Activated T-cell treated with anti-CD3 and anti-CD28 coated beads, Interleukin-2, amount 50 U/mL, for 48 hours (primary cell): ENCODE measurements at regions not wholly inside any gene's neighbourhood (a gene's known extent, or its start where the extent isn't known, plus 50 kb on each side); places are given as distances from the start of the nearest gene placed in this dataset.

Source experiments
- DNase-seq, 2 experiments: peaks; one replicate each; pipeline ENCODE4 v3.0.0-alpha.2; 2020

DNA sequence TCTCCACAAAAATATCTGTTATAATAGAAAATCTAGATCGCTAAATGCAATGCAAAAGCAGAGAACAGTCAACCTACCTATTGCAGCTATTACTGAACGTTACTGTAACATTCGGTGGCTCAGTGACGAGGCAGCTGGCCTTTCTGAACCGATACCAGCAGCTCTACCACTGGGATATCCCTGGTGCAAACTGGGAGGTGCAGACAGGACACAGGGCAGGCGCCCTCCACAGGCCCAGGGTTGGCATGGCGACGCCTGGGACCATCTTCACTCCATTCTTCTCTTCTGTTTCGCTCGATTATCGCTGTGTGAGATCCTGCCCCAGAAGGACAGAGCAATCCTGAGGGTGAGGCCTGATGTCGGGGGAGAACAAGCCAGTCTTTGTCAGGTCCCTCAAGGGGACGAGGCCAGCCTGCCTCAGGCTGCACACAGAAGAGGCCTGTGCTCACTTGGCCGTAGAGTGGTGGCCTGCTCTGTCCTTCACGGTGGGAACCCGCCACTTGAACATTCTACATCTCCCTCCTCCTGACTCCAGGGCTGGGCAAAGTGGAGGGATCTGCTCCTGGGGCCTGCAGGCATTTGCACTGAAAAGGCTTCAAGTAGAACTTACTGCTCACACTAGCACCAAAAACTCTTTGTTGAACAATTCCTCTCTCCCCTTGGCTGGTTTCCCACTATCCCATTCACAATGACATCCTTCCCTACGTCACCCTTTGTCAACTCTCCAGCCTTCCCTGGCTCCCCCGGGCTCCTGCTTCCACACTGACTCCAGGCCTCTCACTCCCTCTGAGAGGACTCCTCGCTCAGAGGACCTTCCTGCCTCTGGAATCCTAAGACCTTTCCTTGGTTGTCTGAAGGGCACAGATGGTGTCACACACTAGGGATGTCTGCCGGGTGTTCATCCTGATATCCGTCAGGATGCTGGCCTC, 49.7 kb downstream of the CYRIA start:
- DNase-seq = no peak

DNA sequence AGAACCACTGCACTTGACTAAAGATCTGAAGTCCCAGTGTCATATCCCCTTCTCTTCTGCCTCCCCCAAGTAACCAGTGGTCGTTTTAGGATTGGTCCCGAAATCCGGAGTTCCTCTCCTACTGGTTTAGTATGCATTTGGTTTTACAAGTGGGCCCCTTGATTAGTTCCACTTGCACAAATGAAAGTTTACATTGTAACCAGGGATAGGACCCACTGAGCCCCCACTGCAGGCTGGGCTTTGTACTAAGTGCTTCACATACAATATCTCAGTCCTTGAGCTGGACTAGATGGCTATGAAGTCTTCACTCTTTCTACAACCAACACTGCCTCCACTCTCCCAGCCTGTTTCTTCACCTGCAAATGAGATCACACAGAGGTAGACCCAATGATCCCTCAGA, 50.4 kb downstream of the CYRIA start:
- DNase-seq = no peak

DNA sequence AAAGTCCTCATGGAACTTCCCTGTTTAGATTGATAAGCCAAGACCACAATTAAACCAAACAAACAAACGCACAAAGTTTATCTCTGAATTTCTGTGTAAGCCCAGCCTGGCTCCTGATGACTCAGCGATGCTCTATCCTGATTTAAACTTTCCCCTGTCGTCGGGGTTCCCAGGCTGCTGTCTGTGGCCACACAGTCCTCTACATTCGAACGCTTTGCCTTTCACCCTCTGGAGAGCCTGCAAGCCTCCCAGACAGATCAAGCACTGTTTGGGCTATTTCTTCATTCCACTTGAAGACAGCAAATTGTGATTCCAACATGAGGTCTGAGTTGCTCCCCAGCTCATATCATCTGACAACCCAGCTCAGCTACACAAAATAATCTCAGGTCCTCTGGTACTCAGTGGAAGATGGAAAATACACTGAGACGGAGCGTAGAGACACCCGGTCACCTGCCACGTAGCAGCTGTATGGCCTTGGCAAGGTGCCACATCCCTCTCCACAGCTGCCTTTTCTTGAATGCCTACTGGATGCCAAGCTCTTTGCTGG, 51.2 kb downstream of the CYRIA start:
- no peak for DNase-seq

DNA sequence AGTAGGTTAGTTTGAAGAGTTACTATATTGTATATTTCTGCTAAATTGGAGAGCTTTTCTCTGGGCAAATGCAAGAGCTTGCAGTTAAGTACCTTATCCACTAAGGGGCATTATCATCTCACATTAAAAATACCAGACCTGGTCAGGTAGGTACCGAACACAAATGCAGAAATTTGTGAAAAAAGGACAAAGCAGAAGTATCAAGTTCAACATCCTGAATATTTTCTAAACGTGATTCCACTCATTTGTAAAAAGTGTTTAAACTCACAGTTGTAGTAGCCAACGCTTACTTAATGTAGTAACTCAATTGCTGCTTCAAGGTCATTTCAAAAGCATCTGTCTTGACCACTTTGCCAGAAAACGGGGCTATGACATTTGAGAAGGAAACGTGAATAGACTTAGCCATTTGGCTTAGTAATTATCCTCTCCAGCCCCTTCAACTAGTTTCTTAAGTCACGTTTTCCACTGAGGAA, 52.1 kb downstream of the CYRIA start:
- no peak for DNase-seq

DNA sequence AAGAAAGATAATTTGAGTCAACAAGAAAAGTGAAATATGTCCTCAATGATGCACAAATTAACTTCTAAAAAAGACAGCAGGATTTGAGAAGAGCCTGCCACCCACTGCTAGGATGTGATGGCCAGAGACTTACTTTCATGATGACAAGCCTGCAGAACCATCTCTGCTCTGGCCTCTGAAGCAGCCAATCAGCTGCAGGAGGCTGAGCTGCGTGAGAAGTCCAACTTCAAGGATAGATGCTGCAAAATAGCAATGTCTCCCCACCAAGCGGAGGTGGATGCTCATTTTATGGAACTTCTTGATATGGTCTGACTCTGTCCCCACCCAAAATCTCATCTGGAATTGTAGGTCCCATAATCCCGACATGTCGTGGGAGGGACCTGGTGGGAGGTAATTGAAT, 53.1 kb downstream of the CYRIA start:
- no peak for DNase-seq

DNA sequence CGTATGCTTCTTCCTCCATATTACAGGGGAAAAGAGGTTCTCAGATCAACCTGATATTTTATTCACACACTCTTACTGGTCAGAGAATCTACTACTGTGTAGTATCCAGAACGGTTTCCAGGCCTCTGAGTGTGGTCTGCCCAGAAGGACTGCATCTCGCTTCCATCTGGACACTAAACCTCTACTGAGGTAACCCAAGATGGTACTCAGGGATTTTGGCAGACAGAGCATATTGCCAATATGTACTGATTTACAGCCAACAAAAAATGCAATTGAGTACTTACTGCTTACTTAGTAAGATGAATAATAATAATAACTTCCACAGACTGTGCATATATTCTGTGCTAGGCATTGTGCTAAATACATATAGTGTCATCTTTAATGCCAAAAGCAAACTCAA, 55.8 kb downstream of the CYRIA start:
- no peak for DNase-seq

DNA sequence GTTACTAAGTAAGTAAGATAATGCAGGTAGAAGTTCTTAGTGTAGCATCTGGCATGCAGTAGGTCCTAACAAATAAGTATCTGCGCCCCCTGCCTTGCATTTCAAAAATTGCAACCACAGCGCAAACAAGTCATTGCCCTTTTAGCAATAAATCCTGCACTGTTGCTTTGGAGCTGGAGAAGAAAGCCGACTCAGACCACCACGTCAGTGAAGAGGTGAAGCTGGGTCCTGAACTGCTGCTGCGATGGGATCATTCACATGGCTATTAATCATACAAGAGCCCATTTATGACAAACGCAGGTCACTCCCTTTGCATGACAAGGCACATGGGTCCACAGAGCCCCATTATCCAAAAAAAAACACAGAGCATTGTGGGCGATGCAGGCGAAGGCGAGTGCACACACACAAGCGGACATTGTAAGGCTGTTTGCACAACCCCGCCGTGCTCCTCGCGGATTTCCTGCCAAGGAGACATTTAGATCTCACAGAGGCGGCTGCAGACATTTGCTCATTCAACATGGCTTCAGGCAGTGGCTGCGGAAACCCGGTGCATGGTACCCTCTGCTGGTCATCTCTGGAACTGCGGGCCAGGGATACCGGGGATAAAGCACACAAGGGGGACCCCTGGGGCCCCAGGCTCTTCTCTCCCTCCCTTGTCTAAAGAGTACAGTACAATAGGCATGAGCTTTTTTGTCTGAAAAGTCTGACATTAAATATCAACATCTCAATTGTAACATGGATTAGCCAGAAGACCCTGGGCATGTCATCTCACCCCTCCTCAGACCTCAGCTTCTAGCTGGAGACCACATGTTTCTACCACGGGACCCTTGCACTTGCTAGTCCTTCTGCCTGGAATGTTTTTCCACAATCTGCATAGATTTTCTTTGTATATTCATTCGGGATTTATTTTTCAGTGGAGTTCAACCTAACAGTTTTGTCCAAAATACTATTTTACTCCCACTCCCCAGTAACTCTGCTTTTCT, 56.7 kb downstream of the CYRIA start:
- DNase-seq = peak; percentile 93 to 95

DNA sequence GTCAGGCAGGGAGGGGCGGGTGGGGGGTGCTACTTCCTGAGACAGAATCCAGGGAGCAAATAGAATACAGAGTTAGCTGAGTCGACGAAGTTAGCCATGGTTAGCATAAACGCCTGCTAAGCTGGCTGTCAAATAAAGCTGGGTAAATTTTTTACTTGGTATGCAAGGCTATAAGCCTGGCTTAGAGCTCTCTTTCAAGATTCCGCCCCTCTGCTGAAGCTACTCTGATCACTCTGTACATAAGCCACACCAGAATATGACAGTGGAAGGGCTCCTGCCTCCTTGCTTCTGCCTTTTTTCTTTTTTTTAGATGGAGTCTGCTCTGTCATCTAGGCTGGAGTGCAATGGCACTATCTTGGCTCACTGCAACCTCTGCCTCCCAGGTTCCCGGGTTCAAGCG, 58.3 kb downstream of the CYRIA start:
- no peak for DNase-seq

DNA sequence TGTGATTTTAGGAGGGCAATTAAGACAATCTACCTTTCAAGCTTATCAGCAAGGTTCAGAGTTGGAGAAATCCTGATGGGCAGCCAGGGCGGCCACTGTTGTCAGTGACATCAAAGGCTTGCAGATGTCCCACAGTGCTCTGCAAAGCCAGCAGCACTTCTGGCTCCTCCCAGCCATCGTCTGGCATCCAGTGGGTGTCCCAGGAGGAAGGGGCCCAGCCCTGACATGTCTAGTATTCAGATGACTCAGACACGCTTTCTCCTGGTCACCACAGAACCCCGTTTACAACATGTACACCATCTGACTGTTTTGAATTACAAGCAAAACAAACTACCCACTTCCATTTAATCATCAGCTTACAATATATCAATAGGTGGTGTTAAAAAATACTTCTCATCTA, 61.4 kb downstream of the CYRIA start:
- DNase-seq = no peak

DNA sequence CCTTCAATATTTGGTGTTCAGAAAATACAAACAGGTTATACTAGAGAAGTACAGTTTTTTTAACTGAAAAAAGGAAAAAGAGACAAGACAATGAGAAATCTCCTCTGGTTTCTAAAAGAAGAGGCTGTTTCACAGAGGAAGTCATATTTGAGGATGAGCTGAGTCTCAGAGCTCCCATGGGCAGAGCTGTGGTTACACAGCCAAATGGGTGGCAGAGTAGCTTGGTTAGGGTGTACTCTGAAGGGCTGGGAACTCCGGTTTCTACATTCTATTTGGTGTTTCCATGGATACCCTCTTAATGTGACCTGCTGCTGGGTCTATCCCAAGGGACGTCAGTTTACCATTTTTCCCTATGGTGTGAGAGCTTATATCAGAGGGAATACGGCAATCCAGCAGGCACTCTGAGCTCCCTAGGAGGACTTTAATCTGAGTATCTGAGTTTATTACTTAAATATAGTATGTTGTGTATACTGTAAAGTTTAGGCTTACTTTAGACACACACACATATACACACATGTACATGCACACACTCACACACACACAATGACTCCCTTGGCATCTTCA, 74.2 kb downstream of the CYRIA start:
- DNase-seq = no peak

DNA sequence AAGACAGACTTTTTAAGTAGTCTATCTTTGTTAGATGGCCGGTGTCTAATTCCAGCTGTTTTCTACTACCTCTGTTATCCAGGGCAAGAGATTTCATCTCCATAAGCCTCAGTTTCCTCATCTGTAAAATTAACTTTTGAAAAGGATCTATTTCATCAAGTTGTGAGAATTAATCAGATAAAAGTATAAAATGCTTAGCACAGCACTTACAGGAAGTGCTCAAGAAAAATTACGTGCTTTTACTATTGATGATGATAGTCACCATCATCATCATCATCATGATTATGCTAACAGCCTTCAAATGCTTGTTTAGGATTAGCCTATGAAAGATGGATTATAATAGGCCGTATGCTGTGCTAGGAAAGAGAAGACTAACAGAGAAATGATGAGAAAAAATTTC, 76.2 kb downstream of the CYRIA start:
- DNase-seq = no peak

DNA sequence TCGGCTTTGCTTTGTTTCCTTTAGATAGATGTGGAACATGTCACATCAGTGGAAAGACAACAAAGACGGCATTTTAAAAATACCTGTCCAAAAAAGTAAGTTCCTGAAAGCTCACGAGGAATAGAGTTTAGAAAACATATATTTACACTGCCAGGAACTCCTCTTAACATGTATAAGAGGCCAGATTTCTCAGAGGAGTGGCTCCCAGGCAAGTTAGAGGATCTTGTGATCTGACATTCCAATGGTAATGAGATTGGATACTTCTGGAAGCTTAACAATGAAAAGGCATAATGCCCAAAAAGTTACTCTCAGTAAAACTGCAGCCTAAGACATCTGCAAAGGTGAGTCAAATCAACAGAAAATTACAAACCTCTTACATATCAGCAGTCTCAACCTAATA, 77.1 kb downstream of the CYRIA start:
- DNase-seq = no peak

DNA sequence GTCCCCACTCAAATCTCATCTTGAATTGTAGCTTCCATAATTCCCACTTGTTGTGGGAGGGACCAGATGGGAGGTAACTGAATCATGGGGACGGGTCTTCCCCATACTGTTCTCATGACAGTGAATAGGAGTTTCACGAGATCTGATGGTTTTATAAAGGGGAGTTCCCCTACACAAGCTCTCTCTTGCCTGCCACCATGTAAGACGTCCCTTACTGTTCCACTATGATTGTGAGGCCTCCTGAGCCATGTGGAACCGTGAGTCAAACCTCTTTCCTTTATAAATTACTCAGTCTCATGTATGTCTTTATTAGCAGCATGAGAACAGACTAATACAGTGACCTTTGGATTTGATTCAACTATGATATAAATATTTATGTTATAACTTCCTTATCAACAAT, 78.0 kb downstream of the CYRIA start:
- DNase-seq = no peak

DNA sequence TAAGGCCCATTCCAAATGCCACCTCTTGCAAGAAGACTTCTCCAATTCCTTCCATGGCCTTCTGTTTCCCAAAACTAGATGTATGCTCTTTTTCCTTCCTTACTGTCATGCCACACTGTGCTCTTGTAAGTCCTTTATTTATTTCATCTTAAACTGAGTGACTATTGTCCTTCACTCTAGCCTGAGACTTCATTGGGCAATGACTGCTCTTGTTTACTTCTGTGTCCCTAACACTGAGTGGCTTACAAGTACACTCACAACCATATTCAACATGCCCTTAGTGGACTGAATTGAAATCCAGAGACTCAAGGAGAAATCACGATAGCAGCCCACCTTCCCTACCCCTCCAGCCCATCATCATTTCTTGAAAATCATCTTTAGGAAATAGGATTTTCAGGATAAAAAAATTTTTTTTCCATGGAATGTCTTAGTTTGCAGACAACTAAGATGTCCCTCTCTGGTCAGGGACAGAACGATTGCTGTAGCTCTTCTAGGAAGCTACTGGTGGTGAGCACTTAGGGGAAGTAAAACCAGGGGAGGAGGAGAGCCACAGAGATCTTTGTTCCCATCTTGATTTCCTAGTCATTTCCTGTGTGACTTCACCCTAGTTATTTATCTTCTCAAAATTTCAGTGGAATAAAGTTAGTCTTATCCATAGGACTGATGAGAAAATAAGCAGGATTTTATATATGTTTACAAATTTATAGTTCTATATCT, 80.7 kb downstream of the CYRIA start:
- DNase-seq = no peak

DNA sequence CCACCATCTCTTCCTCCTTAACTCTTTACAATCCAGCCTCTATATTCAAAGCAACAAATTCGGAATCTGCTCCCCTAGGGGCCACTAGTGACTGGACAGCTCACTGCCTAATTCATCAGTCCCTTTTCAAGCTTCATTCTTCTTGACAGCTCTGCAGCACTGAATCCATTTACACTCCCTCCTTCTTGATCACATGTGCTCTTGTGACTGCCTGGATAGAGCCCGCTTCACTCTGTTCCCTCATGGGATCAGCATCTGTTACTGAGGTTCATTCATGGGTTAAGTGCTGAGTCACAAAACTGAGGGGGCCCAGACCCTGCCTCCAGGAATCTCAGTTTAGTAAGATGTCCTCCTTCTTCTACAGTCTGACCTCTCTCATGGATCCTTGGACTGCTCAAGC, 81.5 kb downstream of the CYRIA start:
- DNase-seq = no peak

DNA sequence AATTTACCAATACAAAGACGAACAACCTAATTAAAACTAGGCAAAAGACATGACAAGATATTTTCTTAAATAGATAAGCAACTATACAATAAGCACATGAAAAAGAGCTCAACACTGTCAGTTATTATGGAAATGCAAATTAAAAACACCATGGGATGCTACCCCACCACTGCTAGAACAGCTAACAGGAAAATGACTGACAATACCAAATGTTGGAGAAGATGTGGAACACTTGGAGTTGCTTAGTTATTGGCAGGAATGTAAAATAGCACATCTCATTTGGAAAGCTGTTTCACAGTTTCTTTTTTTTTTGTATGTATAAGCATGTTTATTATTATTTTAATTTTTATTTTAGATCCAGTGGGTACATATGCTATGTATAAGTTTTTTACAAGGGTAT, 84.4 kb downstream of the CYRIA start:
- DNase-seq = no peak

DNA sequence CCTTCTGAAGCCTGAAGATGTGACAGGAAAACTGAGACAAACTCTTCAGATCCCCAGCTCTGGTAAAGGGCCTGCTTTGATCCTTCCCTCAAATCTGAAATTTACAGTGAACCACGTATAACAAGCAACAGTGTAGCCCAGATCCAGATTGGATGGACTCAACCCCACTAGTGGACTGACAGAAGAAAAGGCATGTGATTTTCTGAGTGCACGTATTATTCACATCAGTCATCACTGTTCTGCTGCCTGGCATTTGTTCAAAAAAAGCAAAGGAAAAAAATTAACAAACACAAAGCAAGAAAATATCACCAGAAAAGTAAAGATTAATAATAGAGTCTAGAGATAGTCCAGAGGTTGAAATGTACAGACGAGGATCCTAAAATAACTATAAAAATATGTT, 87.6 kb downstream of the CYRIA start:
- no peak for DNase-seq

DNA sequence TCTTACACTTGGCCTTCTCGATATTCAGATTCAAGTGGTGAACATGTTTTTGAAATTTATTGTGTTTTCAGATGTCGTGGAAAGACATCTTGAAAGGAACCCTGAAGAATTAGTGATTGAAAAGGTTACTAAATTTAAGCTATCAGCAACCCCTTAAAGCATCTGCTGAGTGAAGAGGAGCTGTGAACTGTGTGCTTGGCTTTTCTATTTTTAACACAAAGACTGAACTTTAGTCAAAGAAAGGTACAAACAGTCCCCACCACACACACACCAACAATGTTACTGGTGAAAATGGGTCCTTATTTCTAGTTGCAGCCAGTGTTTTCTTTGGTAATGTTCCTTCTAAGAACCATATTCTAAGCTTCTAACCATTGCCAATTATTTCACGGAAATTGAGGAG, 95.1 kb downstream of the CYRIA start:
- no peak for DNase-seq

DNA sequence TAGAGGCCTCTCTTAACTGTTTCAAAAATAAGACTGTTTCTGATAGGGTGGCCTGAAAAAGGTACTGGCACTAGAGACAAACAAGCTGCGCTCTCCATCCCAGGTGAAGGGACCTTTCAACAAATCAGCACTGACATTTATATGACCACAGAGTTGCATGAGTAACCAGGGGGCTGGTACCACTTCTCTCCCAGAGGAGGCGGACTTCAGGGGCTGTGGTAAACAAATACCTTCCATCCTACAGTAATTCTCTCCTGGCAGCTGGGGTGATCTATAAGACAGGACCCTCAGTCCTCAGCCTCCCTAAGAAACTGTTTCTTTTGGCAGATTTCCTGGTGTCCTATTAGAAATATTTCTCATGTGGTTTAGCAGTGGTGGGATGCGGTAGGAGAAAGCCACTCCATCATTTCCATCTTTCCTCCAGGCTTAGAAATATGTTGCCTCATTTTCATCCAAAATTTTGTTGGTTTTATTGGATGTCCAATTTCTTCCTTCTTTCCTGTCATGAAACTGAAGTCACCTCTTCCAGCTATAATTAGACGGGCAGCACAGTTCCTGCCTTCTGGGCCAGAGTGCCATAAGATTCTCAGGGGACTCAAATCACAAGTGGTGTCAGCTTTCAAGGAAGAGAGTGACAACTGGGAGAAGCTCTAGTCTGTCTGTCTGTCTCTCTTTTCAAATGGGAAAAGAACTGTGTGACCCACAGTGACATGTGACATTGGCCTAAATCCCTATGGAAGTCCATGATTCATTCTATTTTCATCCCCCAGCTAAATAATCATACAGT, 96.4 kb downstream of the CYRIA start:
- no peak for DNase-seq

DNA sequence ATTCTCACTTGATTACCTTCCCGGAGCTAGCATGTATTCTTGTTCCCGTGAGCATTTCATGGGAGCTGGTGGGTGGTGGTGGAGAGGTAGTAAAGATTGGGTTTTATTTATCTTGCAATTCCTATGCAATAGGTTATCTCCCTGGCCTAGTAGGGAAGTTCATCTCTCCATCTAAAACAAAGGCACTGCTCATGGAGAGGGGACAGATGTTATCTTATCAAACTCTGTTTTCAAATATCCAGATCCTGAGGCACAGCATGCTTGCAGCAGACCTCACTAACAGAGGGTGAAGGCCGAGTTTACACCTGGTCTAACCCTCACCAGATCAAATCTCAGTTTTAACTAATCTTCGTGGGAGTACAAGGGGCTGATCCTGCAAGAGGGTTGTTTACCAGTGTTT, 98.9 kb downstream of the CYRIA start:
- DNase-seq = no peak

DNA sequence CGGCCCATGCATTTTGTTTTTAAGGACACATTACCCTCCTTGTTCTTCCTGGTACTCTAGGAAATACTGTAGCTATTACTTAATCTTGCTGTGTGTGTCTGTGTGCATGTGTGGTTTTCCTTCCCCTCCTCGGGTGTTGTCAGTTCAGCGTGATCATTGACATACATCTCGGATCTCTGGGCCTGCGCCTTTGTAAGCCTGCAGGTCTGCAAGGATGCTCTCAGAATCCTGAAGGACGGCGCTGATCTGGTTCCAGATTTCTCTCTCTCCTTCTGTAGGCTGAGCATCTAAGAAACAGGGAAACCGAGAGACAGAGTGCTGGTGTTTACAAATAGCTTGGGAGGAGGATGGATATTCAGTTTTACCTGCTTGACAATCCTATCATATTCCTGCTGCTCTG, 100.2 kb downstream of the CYRIA start:
- DNase-seq = no peak

DNA sequence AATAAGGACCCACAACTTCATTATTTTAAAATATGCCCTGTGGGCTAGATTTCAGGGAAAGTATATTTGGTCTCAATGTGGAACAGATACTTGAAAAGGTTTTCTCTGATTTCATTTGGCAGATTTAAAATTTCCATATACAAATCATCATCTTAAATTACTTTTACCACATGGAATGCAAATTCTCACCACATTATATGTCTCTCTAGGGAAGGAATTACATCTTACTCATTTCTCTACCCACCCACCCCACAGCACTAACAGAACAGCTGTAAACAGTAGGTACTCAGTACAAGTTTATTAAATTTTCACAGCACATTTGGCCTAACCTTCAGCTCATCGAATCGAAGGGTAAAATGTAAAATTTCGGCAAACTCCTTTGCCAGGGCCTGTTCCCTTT, 104.0 kb downstream of the CYRIA start:
- no peak for DNase-seq
